HG02981 (cell line): ENCODE measurements at regions not wholly inside any gene's neighbourhood (a gene's known extent, or its start where the extent isn't known, plus 50 kb on each side); places are given as distances from the start of the nearest gene placed in this dataset.
"Not testable (repeated sequence)": the region's sequence is repeated elsewhere in the genome, so short reads cannot be mapped to it uniquely, and the experiment has no call there.

Source experiments
- ATAC-seq: cut with Tn5 transposase; IDR thresholded peaks from one replicate; pipeline ENCODE4 v1.9.1; 2021; ENCODE audit warnings: mild to moderate bottlenecking, moderate library complexity; ENCODE audit not compliant: unreplicated experiment

GRCh38 chr3:157859541-157859940, 246.7 kb downstream of the SHOX2 start:
- no peak for ATAC-seq

GRCh38 chr3:157858821-157859220, 247.4 kb downstream of the SHOX2 start:
- ATAC-seq, result no peak

GRCh38 chr3:157857440-157857839, 248.8 kb downstream of the SHOX2 start:
- no peak for ATAC-seq

- no peak for ATAC-seq
Measured at GRCh38 chr3:157856078-157856939, 249.9 kb downstream of the SHOX2 start.

- not testable (repeated sequence) for ATAC-seq
Measured at GRCh38 chr3:157845839-157846238, 260.4 kb downstream of the SHOX2 start.

GRCh38 chr3:157844800-157845565, 261.2 kb downstream of the SHOX2 start:
- ATAC-seq, result no peak

GRCh38 chr3:157844216-157844615, 262.0 kb downstream of the SHOX2 start:
- no peak for ATAC-seq

GRCh38 chr3:157841029-157841428, 265.2 kb downstream of the SHOX2 start:
- no peak for ATAC-seq

- no peak for ATAC-seq
Measured at GRCh38 chr3:157840564-157840963, 265.7 kb downstream of the SHOX2 start.

- ATAC-seq, result no peak
Measured at GRCh38 chr3:157838457-157838856, 267.8 kb downstream of the SHOX2 start.

- ATAC-seq, result no peak
Measured at GRCh38 chr3:157837336-157837735, 268.9 kb downstream of the SHOX2 start.

- no peak for ATAC-seq
Measured at GRCh38 chr3:157836022-157836421, 270.2 kb downstream of the SHOX2 start.

- ATAC-seq, result no peak
Measured at GRCh38 chr3:157832588-157832987, 273.6 kb downstream of the SHOX2 start.

- no peak for ATAC-seq
Measured at GRCh38 chr3:157830556-157831236, 275.5 kb downstream of the SHOX2 start.

- ATAC-seq, result no peak
Measured at GRCh38 chr3:157829786-157830185, 276.4 kb downstream of the SHOX2 start.

- no peak for ATAC-seq
Measured at GRCh38 chr3:157824281-157824680, 281.9 kb downstream of the SHOX2 start.

GRCh38 chr3:157823050-157823449, 283.2 kb downstream of the SHOX2 start:
- no peak for ATAC-seq

GRCh38 chr3:157820157-157820517, 286.1 kb downstream of the SHOX2 start:
- ATAC-seq, result no peak

GRCh38 chr3:157819270-157820156, 286.7 kb downstream of the SHOX2 start:
- no peak for ATAC-seq

- ATAC-seq, result no peak
Measured at GRCh38 chr3:157816896-157817295, 289.3 kb downstream of the SHOX2 start.

GRCh38 chr3:157816296-157816695, 289.9 kb downstream of the SHOX2 start:
- ATAC-seq, result no peak
